K562 (cell line): ENCODE measurements at regions not wholly inside any gene's neighbourhood (a gene's known extent, or its start where the extent isn't known, plus 50 kb on each side); places are given as distances from the start of the nearest gene placed in this dataset.

Experiments used
- ATAC-seq: fragments of 200-7000 bp; cut with Tn5 transposase; 3 replicates; pipeline ENCODE4 v1.9.1; 2020; ENCODE audit warnings: moderate library complexity
- BruUV-seq: library from RNA; stranded (reverse); fragments of 400-500 nt; replicated peaks from 2 replicates; lab custom pipeline; 2021; lab: Mats Ljungman, UMichigan
- CTCF ChIA-PET: fragments of 300-600 bp; formaldehyde crosslinking; extraction: SDS; loops from one replicate; lab custom pipeline; 2021; ENCODE audit warnings: low intra/inter-chr PET ratio; lab: Yijun Ruan, JAX
- POLR2A ChIA-PET: fragments of 300-600, 350-650 bp; sonication (Branson Sonifier 250); formaldehyde crosslinking; extraction: SDS; loops from one replicate; lab custom pipeline; 2021; ENCODE audit warnings: antibody characterized with exemption, inconsistent platforms; lab: Yijun Ruan, JAX
- DNase-seq, 4 experiments: peaks; one replicate each; pipeline versions ENCODE4 v3.0.0 to v3.0.0-alpha.2; 2011 to 2018; ENCODE audit warnings: low spot score in 3 of 4, mixed read lengths in 3 of 4; ENCODE audit errors: extremely low read depth in 1 of 4
- FAIRE-seq: peaks from 2 replicates; lab custom pipeline; 2011; peaks lifted over from hg19 to GRCh38; lab: Jason Lieb, UNC
- H2AFZ ChIP-seq: 2 replicates; pipeline ENCODE4 v1.6.0; 2011; ENCODE audit warnings: low read depth, low read length, control low read depth, inconsistent platforms
- H3K27ac ChIP-seq: fragments of 200-600 bp; 3 replicates; pipeline ENCODE4 v1.8.0; 2011; ENCODE audit warnings: low read depth, mild to moderate bottlenecking, control low read depth, inconsistent platforms, low read length, moderate library complexity, mixed read lengths; ENCODE audit errors: extremely low read depth
- H3K27me3 ChIP-seq, 2 experiments: fragments of 300-600 bp in 1 of 2; 2 replicates in 1 of 2; 3 replicates in 1 of 2; pipeline versions ENCODE4 v1.6.0 to v1.8.0; 2011; ENCODE audit warnings: inconsistent platforms in 2 of 2, low read length in 2 of 2, mild to moderate bottlenecking in 1 of 2, mixed read lengths in 1 of 2, moderate library complexity in 1 of 2; ENCODE audit not compliant: control insufficient read depth in 2 of 2, insufficient read depth in 2 of 2
- H3K36me3 ChIP-seq: fragments of 300-600 bp; 3 replicates; pipeline ENCODE4 v1.8.0; 2011; ENCODE audit warnings: mild to moderate bottlenecking, low read length, inconsistent platforms; ENCODE audit not compliant: control insufficient read depth, insufficient read depth
- H3K4me1 ChIP-seq, 2 experiments: fragments of 200-600 bp in 1 of 2; replicated peaks in 1 of 2; 2 replicates in 1 of 2; 3 replicates in 1 of 2; pipeline versions ENCODE4 v1.5.1 to v1.8.0; 2011; ENCODE audit warnings: inconsistent platforms in 2 of 2, low read length in 2 of 2, mild to moderate bottlenecking in 1 of 2, mixed read lengths in 1 of 2, moderate library complexity in 1 of 2; ENCODE audit not compliant: control insufficient read depth in 2 of 2, insufficient read depth in 2 of 2
- H3K4me2 ChIP-seq: 2 replicates; pipeline ENCODE4 v1.6.1; 2011; ENCODE audit warnings: low read length, control low read depth, inconsistent platforms, mixed read lengths; ENCODE audit not compliant: insufficient read depth
- H3K4me3 ChIP-seq: fragments of 200-600 bp; sonication (generic), shearing (Covaris generic); 2 replicates; pipeline ENCODE4 v1.5.1; 2016; ENCODE audit warnings: control low read depth, inconsistent platforms
- H3K79me2 ChIP-seq: fragments of 200-600 bp; 3 replicates; pipeline ENCODE4 v1.8.0; 2011; ENCODE audit warnings: low read length, inconsistent platforms; ENCODE audit not compliant: control insufficient read depth, insufficient read depth
- H3K9ac ChIP-seq, 2 experiments: 2 replicates each; pipeline versions ENCODE4 v1.6.0 to v1.6.1; 2011; ENCODE audit warnings: low read depth in 2 of 2, low read length in 2 of 2, control low read depth in 1 of 2, inconsistent platforms in 1 of 2, mild to moderate bottlenecking in 1 of 2, mixed read lengths in 1 of 2; ENCODE audit not compliant: insufficient read depth in 1 of 2
- H3K9me1 ChIP-seq: one replicate; pipeline ENCODE4 v1.6.0; 2011; ENCODE audit warnings: inconsistent platforms, mild to moderate bottlenecking, low read length, moderate library complexity; ENCODE audit not compliant: control insufficient read depth, insufficient read depth
- H3K9me3 ChIP-seq: replicated peaks from 2 replicates; pipeline ENCODE4 v1.5.1; 2011; ENCODE audit warnings: low read depth, low read length, inconsistent platforms; ENCODE audit not compliant: control insufficient read depth, insufficient read depth
- H4K20me1 ChIP-seq: replicated peaks from 2 replicates; pipeline ENCODE4 v1.6.1; 2011; ENCODE audit warnings: low read length, inconsistent platforms, mixed read lengths; ENCODE audit not compliant: control insufficient read depth, insufficient read depth
- CBX1 ChIP-seq: sonication (generic); IDR thresholded peaks from 2 replicates; pipeline ENCODE4 v1.6.1; 2016; ENCODE audit warnings: antibody characterized with exemption, low read depth, mild to moderate bottlenecking
- CREB1 ChIP-seq, 2 experiments: sonication (generic) in 1 of 2; formaldehyde crosslinking in 1 of 2; IDR thresholded peaks; 2 replicates each; pipeline versions ENCODE4 v1.6.1 to v1.8.0; 2012 to 2022; ENCODE audit warnings: inconsistent platforms in 1 of 2, mild to moderate bottlenecking in 1 of 2, missing genetic modification reagents in 1 of 2, moderate library complexity in 1 of 2
- IFI16 ChIP-seq: fragments of 250-450 bp; sonication (Bioruptor Pico); IDR thresholded peaks from 2 replicates; pipeline ENCODE4 v2.1.2; 2022; ENCODE audit warnings: mild to moderate bottlenecking, inconsistent platforms
- MBD2 ChIP-seq: sonication (generic); IDR thresholded peaks from 2 replicates; pipeline ENCODE4 v1.6.1; 2016; ENCODE audit warnings: low read depth, borderline replicate concordance
- MEF2A ChIP-seq: IDR thresholded peaks from 2 replicates; pipeline ENCODE4 v1.6.1; 2011; ENCODE audit warnings: low read depth, mild to moderate bottlenecking, low read length, moderate library complexity; ENCODE audit not compliant: control insufficient read depth
- MXI1 ChIP-seq: IDR thresholded peaks from 2 replicates; pipeline ENCODE4 v1.6.1; 2011; ENCODE audit warnings: low read depth, mild to moderate bottlenecking, improper control_type of control experiment, low read length
- PPARD ChIP-seq: fragments of 250-450 bp; sonication (Bioruptor Pico); IDR thresholded peaks from 2 replicates; pipeline ENCODE4 v1.8.0; 2022; ENCODE audit warnings: inconsistent platforms, mild to moderate bottlenecking, moderate library complexity
- SAFB ChIP-seq: fragments of 200-400 bp; formaldehyde crosslinking; IDR thresholded peaks from 2 replicates; pipeline ENCODE4 v1.6.1; 2017; ENCODE audit warnings: low read depth, low read length, borderline replicate concordance
- ZNF408 ChIP-seq: fragments of 250-450 bp; sonication (Bioruptor Pico); IDR thresholded peaks from 2 replicates; pipeline ENCODE4 v1.4.0; 2020; ENCODE audit warnings: low read depth, mild to moderate bottlenecking, moderate library complexity
- ZNF717 ChIP-seq: fragments of 250-450 bp; sonication (Bioruptor Pico); IDR thresholded peaks from 2 replicates; pipeline ENCODE4 v1.5.0; 2021
- WGBS: fragments of 100-300 bp; shearing (Covaris generic); methylation state at CpG from one replicate; pipeline ENCODE4 v1.1.6; 2016; ENCODE audit warnings: low coverage, mixed read lengths; ENCODE audit not compliant: insufficient coverage; ENCODE audit errors: missing lambda C conversion rate; 5-methylcytosine and 5-hydroxymethylcytosine counted together
- in situ Hi-C: fragments of 300-500 bp; cut with MboI; formaldehyde crosslinking; loops from 4 replicates; pipeline ENCODE4 v1.15.0; 2018; ENCODE audit warnings: inconsistent platforms, mixed read lengths
- intact Hi-C: fragments of 100-400 bp; cut with micrococcal nuclease; formaldehyde crosslinking; loops from 2 replicates; pipeline ENCODE4 v1.14.2; 2022
- TF ChIP-seq, protein P1 (sequence below), 2 experiments: fragments of 250-450 bp in 1 of 2; fragments of 450-650 bp in 1 of 2; sonication (Bioruptor Pico) in 1 of 2; IDR thresholded peaks; 2 replicates each; pipeline versions ENCODE4 v1.6.1 to v1.8.0; 2016 to 2021; ENCODE audit warnings: mild to moderate bottlenecking in 2 of 2, moderate library complexity in 2 of 2, missing compliant biosample characterization in 1 of 2, missing genetic modification characterization in 1 of 2
- TF ChIP-seq, protein P2 (sequence below): fragments of 450-650 bp; IDR thresholded peaks from 2 replicates; pipeline ENCODE4 v1.7.1; 2018; ENCODE audit warnings: mild to moderate bottlenecking, low read depth; ENCODE audit not compliant: partially characterized antibody

DNA sequence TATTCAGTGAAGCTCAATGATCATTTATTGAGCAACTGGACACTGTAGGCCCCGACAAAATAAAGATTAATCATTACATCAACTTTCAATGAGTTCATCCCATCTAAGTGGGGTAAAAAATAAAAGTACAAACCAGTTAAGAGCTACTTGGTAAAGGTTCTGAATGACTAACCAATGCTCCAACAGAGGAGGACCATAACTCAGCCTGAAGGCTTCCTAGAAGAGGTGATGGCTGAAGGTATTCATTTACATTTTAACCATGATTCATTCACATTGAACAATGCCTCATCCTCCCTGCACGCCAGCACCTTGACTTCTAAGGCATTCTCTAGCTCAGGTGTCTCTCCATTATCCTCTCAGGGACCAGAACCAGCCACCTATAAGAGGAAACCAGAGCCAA lies 201.4 kb downstream of the ZNF462 start (continued):
- TF ChIP-seq, protein P1, sequence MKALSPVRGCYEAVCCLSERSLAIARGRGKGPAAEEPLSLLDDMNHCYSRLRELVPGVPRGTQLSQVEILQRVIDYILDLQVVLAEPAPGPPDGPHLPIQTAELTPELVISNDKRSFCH (CRISPR knock-in tag; IDR thresholded peaks at IDR 0.05), result no peak
- TF ChIP-seq, protein P1 (tag; IDR thresholded peaks at IDR 0.05), result no peak
- TF ChIP-seq CREB1 (IDR thresholded peaks at IDR 0.05) (no peak), CREB1 (CRISPR knock-in tag; IDR thresholded peaks at IDR 0.05) (no peak), IFI16 (CRISPR knock-in tag) (no peak), MEF2A (no peak), SAFB (no peak), ZNF717 (CRISPR knock-in tag) (no peak)

DNA sequence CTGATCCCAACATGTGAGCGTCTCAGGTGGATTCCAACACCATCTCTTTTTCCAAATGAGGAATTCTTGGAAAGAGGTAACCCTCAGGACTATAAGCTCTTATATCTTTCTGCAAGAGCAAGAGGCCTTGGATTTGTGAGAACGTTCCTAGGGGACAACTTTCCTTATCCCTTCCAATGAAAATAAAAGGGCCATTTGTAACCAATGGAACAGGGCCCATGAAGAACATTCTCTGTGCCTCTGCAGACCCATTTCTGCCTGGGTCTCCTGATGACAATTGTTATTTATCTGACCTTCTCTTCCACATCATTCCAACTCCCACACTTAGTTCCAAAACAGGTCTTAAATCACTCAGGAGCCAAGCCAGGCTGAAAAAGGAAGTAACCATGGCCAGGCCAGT lies 202.6 kb downstream of the ZNF462 start:
- Histone ChIP-seq H3K79me2 (no peaks in the 10 kb centered on the region), H4K20me1 (no peaks in the 10 kb centered on the region), H3K9ac (no peak overlapping the region), H3K4me2 (no peak overlapping the region), H3K4me3 (no peak overlapping the region), H3K4me1 (no peaks in the 10 kb centered on the region), H3K9me1 (no peaks in the 10 kb centered on the region), H3K27me3 (no peaks in the 10 kb centered on the region), H3K36me3 (no peaks in the 10 kb centered on the region), H3K27ac (no peak overlapping the region), H2AFZ (no peak overlapping the region), H3K9me3 (no peaks in the 10 kb centered on the region)
- POLR2A ChIA-PET, result no interaction called here
- 2% methylated on average over 2 of the region's 2 CpGs for WGBS
- in situ Hi-C loops (no loop called here), intact Hi-C loops (no loop called here)
- ATAC-seq (no peak), FAIRE-seq (no peak), DNase-seq (no peak)
- CTCF ChIA-PET, result no interaction called here
- TF ChIP-seq PPARD (CRISPR knock-in tag) (no peak), ZNF408 (CRISPR knock-in tag) (no peak), MXI1 (no peak), CBX1 (no peak), MBD2 (no peak)
- TF ChIP-seq, protein P2, sequence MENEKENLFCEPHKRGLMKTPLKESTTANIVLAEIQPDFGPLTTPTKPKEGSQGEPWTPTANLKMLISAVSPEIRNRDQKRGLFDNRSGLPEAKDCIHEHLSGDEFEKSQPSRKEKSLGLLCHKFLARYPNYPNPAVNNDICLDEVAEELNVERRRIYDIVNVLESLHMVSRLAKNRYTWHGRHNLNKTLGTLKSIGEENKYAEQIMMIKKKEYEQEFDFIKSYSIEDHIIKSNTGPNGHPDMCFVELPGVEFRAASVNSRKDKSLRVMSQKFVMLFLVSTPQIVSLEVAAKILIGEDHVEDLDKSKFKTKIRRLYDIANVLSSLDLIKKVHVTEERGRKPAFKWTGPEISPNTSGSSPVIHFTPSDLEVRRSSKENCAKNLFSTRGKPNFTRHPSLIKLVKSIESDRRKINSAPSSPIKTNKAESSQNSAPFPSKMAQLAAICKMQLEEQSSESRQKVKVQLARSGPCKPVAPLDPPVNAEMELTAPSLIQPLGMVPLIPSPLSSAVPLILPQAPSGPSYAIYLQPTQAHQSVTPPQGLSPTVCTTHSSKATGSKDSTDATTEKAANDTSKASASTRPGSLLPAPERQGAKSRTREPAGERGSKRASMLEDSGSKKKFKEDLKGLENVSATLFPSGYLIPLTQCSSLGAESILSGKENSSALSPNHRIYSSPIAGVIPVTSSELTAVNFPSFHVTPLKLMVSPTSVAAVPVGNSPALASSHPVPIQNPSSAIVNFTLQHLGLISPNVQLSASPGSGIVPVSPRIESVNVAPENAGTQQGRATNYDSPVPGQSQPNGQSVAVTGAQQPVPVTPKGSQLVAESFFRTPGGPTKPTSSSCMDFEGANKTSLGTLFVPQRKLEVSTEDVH, result no peak
- BruUV-seq, result no TSS peak
